HCT116 (cell line): ENCODE measurements at regions not wholly inside any gene's neighbourhood (a gene's known extent, or its start where the extent isn't known, plus 50 kb on each side); places are given as distances from the start of the nearest gene placed in this dataset.

Experiments used
- ATAC-seq: fragments of 200-7000 bp; cut with Tn5 transposase; 2 replicates; pipeline ENCODE4 v1.9.1; 2020; ENCODE audit warnings: mild to moderate bottlenecking, moderate library complexity
- BruUV-seq: library from RNA; stranded (reverse); fragments of 400-500 nt; replicated peaks from 2 replicates; lab custom pipeline; 2021; lab: Mats Ljungman, UMichigan
- CTCF ChIA-PET: fragments of 300-600 bp; sonication (Branson Sonifier 250); formaldehyde crosslinking; loops from one replicate; lab custom pipeline; 2021; ENCODE audit warnings: antibody characterized with exemption; lab: Charles Lee
- POLR2A ChIA-PET: fragments of 300-600, 350-600 bp; sonication (Branson Sonifier 250); formaldehyde crosslinking; loops from one replicate; lab custom pipeline; 2021; ENCODE audit warnings: antibody characterized with exemption; lab: Charles Lee
- RAD21 ChIA-PET, 2 experiments: fragments of 300-600 bp; sonication (Branson Sonifier 250); formaldehyde crosslinking; loops; one replicate each; lab custom pipeline; 2023; ENCODE audit warnings: low total read pairs in 2 of 2; ENCODE audit not compliant: uncharacterized antibody in 2 of 2, unreplicated experiment in 2 of 2, low non-redundant PET in 1 of 2; lab: Charles Lee
- DNase-seq: peaks from one replicate; pipeline ENCODE4 v3.0.0-alpha.2; 2010; ENCODE audit warnings: low read depth, low spot score
- H2AFZ ChIP-seq: fragments of 200-600 bp; shearing (Covaris generic), sonication (generic); 2 replicates; pipeline ENCODE4 v1.6.1; 2017; ENCODE audit warnings: low read depth, mixed run types, mixed read lengths, antibody characterized with exemption, low read length; ENCODE audit not compliant: poor library complexity, severe bottlenecking
- H3K27ac ChIP-seq: 2 replicates; pipeline ENCODE4 v1.5.1; 2012; ENCODE audit warnings: low read depth, low read length
- H3K27me3 ChIP-seq: fragments of 200-600 bp; sonication (generic); 2 replicates; pipeline ENCODE4 v1.6.1; 2016; ENCODE audit warnings: mixed run types, low read length, mixed read lengths; ENCODE audit not compliant: insufficient read depth
- H3K36me3 ChIP-seq, 2 experiments: fragments of 200-500 bp in 1 of 2; fragments of 200-600 bp in 1 of 2; sonication (Bioruptor generic) in 1 of 2; sonication (generic) in 1 of 2; 2 replicates each; pipeline versions ENCODE4 v1.5.1 to v1.6.1; 2014 to 2016; ENCODE audit warnings: low read length in 2 of 2, inconsistent platforms in 1 of 2, mixed read lengths in 1 of 2, mixed run types in 1 of 2; ENCODE audit not compliant: insufficient read depth in 2 of 2, control insufficient read depth in 1 of 2
- H3K4me1 ChIP-seq, 2 experiments: fragments of 200-600 bp in 1 of 2; sonication (generic) in 1 of 2; 2 replicates each; pipeline versions ENCODE4 v1.5.1 to v1.6.1; 2012 to 2017; ENCODE audit warnings: low read length in 2 of 2, inconsistent platforms in 1 of 2, mild to moderate bottlenecking in 1 of 2, mixed read lengths in 1 of 2, mixed run types in 1 of 2, moderate library complexity in 1 of 2; ENCODE audit not compliant: insufficient read depth in 2 of 2, control insufficient read depth in 1 of 2
- H3K4me2 ChIP-seq: fragments of 200-600 bp; sonication (generic); 2 replicates; pipeline ENCODE4 v1.6.1; 2017; ENCODE audit warnings: mixed run types, low read length, mixed read lengths
- H3K4me3 ChIP-seq, 2 experiments: fragments of 200-600 bp in 1 of 2; sonication (generic) in 1 of 2; replicated peaks in 1 of 2; 2 replicates each; pipeline ENCODE4 v1.5.1; 2011 to 2016; ENCODE audit warnings: low read length in 2 of 2, control low read depth in 1 of 2, low read depth in 1 of 2, mild to moderate bottlenecking in 1 of 2, mixed read lengths in 1 of 2, mixed run types in 1 of 2
- H3K79me2 ChIP-seq: fragments of 200-600 bp; sonication (generic); 2 replicates; pipeline ENCODE4 v1.6.1; 2017; ENCODE audit warnings: mild to moderate bottlenecking, mixed run types, low read length, moderate library complexity, mixed read lengths; ENCODE audit not compliant: insufficient read depth
- H3K9ac ChIP-seq: fragments of 200-600 bp; sonication (generic); 2 replicates; pipeline ENCODE4 v1.6.1; 2016; ENCODE audit warnings: low read length, mixed read lengths
- H3K9me2 ChIP-seq: fragments of 200-600 bp; sonication (generic), shearing (Covaris generic); 2 replicates; pipeline ENCODE4 v1.6.1; 2017; ENCODE audit warnings: mixed run types, mild to moderate bottlenecking, moderate library complexity; ENCODE audit not compliant: insufficient read depth
- H3K9me3 ChIP-seq, 2 experiments: fragments of 200-500 bp in 1 of 2; fragments of 200-600 bp in 1 of 2; sonication (Bioruptor generic) in 1 of 2; sonication (generic) in 1 of 2; 2 replicates each; pipeline ENCODE4 v1.6.1; 2014 to 2017; ENCODE audit warnings: low read length in 2 of 2, mixed read lengths in 2 of 2, inconsistent platforms in 1 of 2, low read depth in 1 of 2, mild to moderate bottlenecking in 1 of 2, mixed run types in 1 of 2, moderate library complexity in 1 of 2; ENCODE audit not compliant: control insufficient read depth in 1 of 2, insufficient read depth in 1 of 2
- H4K20me1 ChIP-seq: fragments of 200-600 bp; sonication (generic), shearing (Covaris generic); 2 replicates; pipeline ENCODE4 v1.6.1; 2017; ENCODE audit warnings: mixed run types, mild to moderate bottlenecking, moderate library complexity; ENCODE audit not compliant: insufficient read depth
- ATF3 ChIP-seq: IDR thresholded peaks from 2 replicates; pipeline ENCODE4 v1.6.1; 2012
- CBX3 ChIP-seq: IDR thresholded peaks from 2 replicates; pipeline ENCODE4 v1.6.1; 2012; ENCODE audit warnings: low read depth
- CEBPB ChIP-seq: IDR thresholded peaks from 2 replicates; pipeline ENCODE4 v1.6.1; 2012; ENCODE audit warnings: low read depth
- CTCF ChIP-seq, 3 experiments: fragments of 200-600 bp in 1 of 3; sonication (generic) in 1 of 3; IDR thresholded peaks in 2 of 3; conservative IDR thresholded peaks in 1 of 3; 2 replicates each; pipeline ENCODE4 v1.5.1; 2012 to 2017; ENCODE audit warnings: low read depth in 2 of 3, low read length in 2 of 3, antibody characterized with exemption in 1 of 3, borderline replicate concordance in 1 of 3, control low read depth in 1 of 3, mild to moderate bottlenecking in 1 of 3, mixed read lengths in 1 of 3, mixed run types in 1 of 3, moderate library complexity in 1 of 3; ENCODE audit not compliant: insufficient read depth in 1 of 3
- EGR1 ChIP-seq: IDR thresholded peaks from 2 replicates; pipeline ENCODE4 v1.6.1; 2012; ENCODE audit warnings: low read depth
- ELF1 ChIP-seq: IDR thresholded peaks from 2 replicates; pipeline ENCODE4 v1.6.1; 2012; ENCODE audit warnings: low read depth, borderline replicate concordance
- EZH2 ChIP-seq: fragments of 200-600 bp; sonication (generic); IDR thresholded peaks from 2 replicates; pipeline ENCODE4 v1.6.1; 2017; ENCODE audit warnings: antibody characterized with exemption, mixed run types
- EZH2phosphoT487 ChIP-seq: fragments of 200-600 bp; IDR thresholded peaks from 2 replicates; pipeline ENCODE4 v1.6.1; 2018; ENCODE audit warnings: antibody characterized with exemption, borderline replicate concordance
- FOSL1 ChIP-seq: IDR thresholded peaks from 2 replicates; pipeline ENCODE4 v1.6.1; 2012; ENCODE audit warnings: low read depth
- JUND ChIP-seq: IDR thresholded peaks from 2 replicates; pipeline ENCODE4 v1.6.1; 2012
- MAX ChIP-seq: IDR thresholded peaks from 2 replicates; pipeline ENCODE4 v1.6.1; 2012
- POLR2A ChIP-seq: IDR thresholded peaks from 2 replicates; pipeline ENCODE4 v1.7.0; 2011; ENCODE audit warnings: borderline replicate concordance; ENCODE audit not compliant: insufficient read depth, insufficient read length; ENCODE audit errors: extremely low read depth
- POLR2AphosphoS5 ChIP-seq: IDR thresholded peaks from 2 replicates; pipeline ENCODE4 v1.6.1; 2011; ENCODE audit warnings: mild to moderate bottlenecking, low read depth, low read length, moderate library complexity
- SIN3A ChIP-seq: IDR thresholded peaks from 2 replicates; pipeline ENCODE4 v1.6.1; 2012; ENCODE audit warnings: low read depth
- SRF ChIP-seq: IDR thresholded peaks from 2 replicates; pipeline ENCODE4 v1.6.1; 2012; ENCODE audit warnings: low read depth
- TCF7L2 ChIP-seq: IDR thresholded peaks from 2 replicates; pipeline ENCODE4 v1.7.0; 2011; ENCODE audit warnings: borderline replicate concordance, inconsistent platforms; ENCODE audit not compliant: insufficient read depth, insufficient read length; ENCODE audit errors: extremely low read depth
- ZBTB33 ChIP-seq: IDR thresholded peaks from 2 replicates; pipeline ENCODE4 v1.6.1; 2011; ENCODE audit warnings: mild to moderate bottlenecking, low read length, moderate library complexity; ENCODE audit not compliant: insufficient replicate concordance; ENCODE audit errors: extremely low read depth
- intact Hi-C: fragments of 100-400 bp; cut with micrococcal nuclease; formaldehyde crosslinking; loops from 2 replicates; pipeline ENCODE4 v1.10.0; 2022

- BruUV-seq, result no TSS peak
- Histone ChIP-seq H3K4me1 (no peaks in the 10 kb centered on the region), H3K27me3 (peaks cover 8% of the 10 kb centered on the region; the same call in 1 of the 2 replicates), H2AFZ (no peak overlapping the region), H3K79me2 (no peaks in the 10 kb centered on the region), H3K36me3 (no peaks in the 10 kb centered on the region), H3K27ac (no peak overlapping the region), H3K9me3 (no peaks in the 10 kb centered on the region), H3K4me2 (no peak overlapping the region), H3K4me3 (no peak overlapping the region), H3K9me2 (no peaks in the 10 kb centered on the region), H4K20me1 (no peaks in the 10 kb centered on the region), H3K9ac (no peak overlapping the region)
- intact Hi-C loops, result no loop called here
- RAD21 ChIA-PET, result no interaction called here
- ATAC-seq (no peak), DNase-seq (no peak)
- CTCF ChIA-PET, result no interaction called here
- TF ChIP-seq ATF3 (no peak), JUND (no peak), ELF1 (no peak), EGR1 (no peak), CTCF (IDR thresholded peaks at IDR 0.05 in 2 of 3, conservative IDR thresholded peaks at IDR 0.05 in 1 of 3; ENCODE audit: borderline replicate concordance in 1 of 3, insufficient read depth in 1 of 3, low read depth in 2 of 3, low read length in 2 of 3) (no peak), CBX3 (no peak), EZH2 (no peak), MAX (no peak), POLR2A (no peak), CEBPB (no peak), SIN3A (no peak), ZBTB33 (no peak), EZH2phosphoT487 (no peak), TCF7L2 (no peak), FOSL1 (no peak), SRF (no peak), POLR2AphosphoS5 (no peak)
- POLR2A ChIA-PET, result no interaction called here
These were observed 84.0 kb downstream of the DHCR7 start for GRCh38 chr11:71364176-71364671.
